ENCODE measurements at regions not wholly inside any gene's neighbourhood (a gene's known extent, or its start where the extent isn't known, plus 50 kb on each side); places are given as distances from the start of the nearest gene placed in this dataset.
A peak's percentile ranks its signal among the peaks of the same experiment; 100 is the strongest.
"Not testable (repeated sequence)": the region's sequence is repeated elsewhere in the genome, so short reads cannot be mapped to it uniquely, and the experiment has no call there.

- ChIA-PET POLR2A (ENCODE audit: low non-redundant PET) (no interaction called here), CTCF (no interaction called here)
- no peak for TF ChIP-seq CTCF (conservative IDR thresholded peaks at IDR 0.05; ENCODE audit: low read depth)
- H3K27ac ChIP-seq, result no peak overlapping the region
- DNase-seq (ENCODE audit: low spot score), result no peak
Measured at GRCh38 chr7:85897967-85898366, 711.1 kb upstream of the SEMA3D start.

- DNase-seq (ENCODE audit: low spot score), result no peak
- TF ChIP-seq CTCF (conservative IDR thresholded peaks at IDR 0.05; ENCODE audit: low read depth), result no peak
- H3K27ac ChIP-seq, result no peak overlapping the region
- CTCF ChIA-PET, result interaction anchor here (1.2 kb wide), 1 partner anchor 571 kb away, joined by 4 read pairs; no protein-coding TSS in a partner anchor
- POLR2A ChIA-PET (ENCODE audit: low non-redundant PET), result no interaction called here
Measured at GRCh38 chr7:85896531-85896930, 709.7 kb upstream of the SEMA3D start.

GRCh38 chr7:85895835-85896234 is 709.0 kb upstream of the SEMA3D start:
- ChIA-PET POLR2A (ENCODE audit: low non-redundant PET) (no interaction called here), CTCF (interaction anchor here (0.6 to 1.2 kb wide), 3 partner anchors 31 to 1031 kb away, joined by 3 to 4 read pairs (median 4); no protein-coding TSS in a partner anchor)
- no peak overlapping the region for H3K27ac ChIP-seq
- no peak for TF ChIP-seq CTCF (conservative IDR thresholded peaks at IDR 0.05; ENCODE audit: low read depth)
- no peak for DNase-seq (ENCODE audit: low spot score)

- DNase-seq (ENCODE audit: low spot score); POLR2A ChIA-PET (ENCODE audit: low non-redundant PET); H3K27ac ChIP-seq: not testable (repeated sequence)
- CTCF ChIA-PET, result interaction anchor here (0.6 to 1.4 kb wide), 2 partner anchors 578 to 924 kb away, joined by 4 to 6 read pairs; no protein-coding TSS in a partner anchor
Measured at GRCh38 chr7:85891900-85892299, 705.0 kb upstream of the SEMA3D start.

- peak; percentile 25 for DNase-seq (ENCODE audit: low spot score)
- CTCF ChIA-PET, result interaction anchor here (0.6 to 1.0 kb wide), 2 partner anchors 579 to 769 kb away, joined by 3 to 12 read pairs; no protein-coding TSS in a partner anchor
- POLR2A ChIA-PET (ENCODE audit: low non-redundant PET), result no interaction called here
- peak; percentile 78 for TF ChIP-seq CTCF (conservative IDR thresholded peaks at IDR 0.05; ENCODE audit: low read depth)
- no peak overlapping the region for H3K27ac ChIP-seq
Measured at GRCh38 chr7:85890244-85890811, 703.5 kb upstream of the SEMA3D start.

- TF ChIP-seq CTCF (conservative IDR thresholded peaks at IDR 0.05; ENCODE audit: low read depth), result no peak
- ChIA-PET POLR2A (ENCODE audit: low non-redundant PET) (no interaction called here), CTCF (no interaction called here)
- DNase-seq (ENCODE audit: low spot score), result no peak
- no peak overlapping the region for H3K27ac ChIP-seq
Measured at GRCh38 chr7:85887133-85887532, 700.3 kb upstream of the SEMA3D start.

- H3K27ac ChIP-seq, result no peak overlapping the region
- TF ChIP-seq CTCF (conservative IDR thresholded peaks at IDR 0.05; ENCODE audit: low read depth), result no peak
- no peak for DNase-seq (ENCODE audit: low spot score)
- POLR2A ChIA-PET (ENCODE audit: low non-redundant PET), result no interaction called here
- CTCF ChIA-PET, result interaction anchor here (1.3 kb wide), 1 partner anchor 587 kb away, joined by 4 read pairs; no protein-coding TSS in a partner anchor
Measured at GRCh38 chr7:85882335-85882734, 695.5 kb upstream of the SEMA3D start.

Measured in RWPE1 (cell line).